NT2/D1 (cell line): ENCODE measurements at regions not wholly inside any gene's neighbourhood (a gene's known extent, or its start where the extent isn't known, plus 50 kb on each side); places are given as distances from the start of the nearest gene placed in this dataset.

Experiments
- DNase-seq: peaks from one replicate; pipeline ENCODE4 v3.0.0-alpha.2; 2011; ENCODE audit warnings: low read depth, low spot score
- H3K27me3 ChIP-seq: 2 replicates; pipeline ENCODE4 v1.6.0; 2011; ENCODE audit warnings: mild to moderate bottlenecking; ENCODE audit not compliant: insufficient read length, insufficient read depth
- H3K36me3 ChIP-seq: 2 replicates; pipeline ENCODE4 v1.6.1; 2011; ENCODE audit warnings: mild to moderate bottlenecking, low read length, mixed read lengths; ENCODE audit not compliant: insufficient read depth, insufficient read length
- H3K4me1 ChIP-seq: 2 replicates; pipeline ENCODE4 v1.5.1; 2011; ENCODE audit not compliant: insufficient read depth, insufficient read length
- H3K4me3 ChIP-seq: 2 replicates; pipeline ENCODE4 v1.5.1; 2011; ENCODE audit warnings: low read depth; ENCODE audit not compliant: insufficient read length
- H3K9ac ChIP-seq: 2 replicates; pipeline ENCODE4 v1.6.0; 2011; ENCODE audit warnings: low read depth; ENCODE audit not compliant: insufficient read length
- H3K9me3 ChIP-seq: 2 replicates; pipeline ENCODE4 v1.5.1; 2011; ENCODE audit warnings: mild to moderate bottlenecking, low read length; ENCODE audit not compliant: insufficient read depth
- SUZ12 ChIP-seq: IDR thresholded peaks from 2 replicates; pipeline ENCODE4 v1.6.1; 2011; ENCODE audit not compliant: insufficient read length, insufficient read depth; ENCODE audit errors: extremely low read depth
- YY1 ChIP-seq: IDR thresholded peaks from 2 replicates; pipeline ENCODE4 v1.6.1; 2011; ENCODE audit not compliant: insufficient read length, insufficient read depth
- ZNF274 ChIP-seq: IDR thresholded peaks from 2 replicates; pipeline ENCODE4 v1.6.1; 2011; ENCODE audit warnings: mild to moderate bottlenecking, low read depth, low read length

DNA sequence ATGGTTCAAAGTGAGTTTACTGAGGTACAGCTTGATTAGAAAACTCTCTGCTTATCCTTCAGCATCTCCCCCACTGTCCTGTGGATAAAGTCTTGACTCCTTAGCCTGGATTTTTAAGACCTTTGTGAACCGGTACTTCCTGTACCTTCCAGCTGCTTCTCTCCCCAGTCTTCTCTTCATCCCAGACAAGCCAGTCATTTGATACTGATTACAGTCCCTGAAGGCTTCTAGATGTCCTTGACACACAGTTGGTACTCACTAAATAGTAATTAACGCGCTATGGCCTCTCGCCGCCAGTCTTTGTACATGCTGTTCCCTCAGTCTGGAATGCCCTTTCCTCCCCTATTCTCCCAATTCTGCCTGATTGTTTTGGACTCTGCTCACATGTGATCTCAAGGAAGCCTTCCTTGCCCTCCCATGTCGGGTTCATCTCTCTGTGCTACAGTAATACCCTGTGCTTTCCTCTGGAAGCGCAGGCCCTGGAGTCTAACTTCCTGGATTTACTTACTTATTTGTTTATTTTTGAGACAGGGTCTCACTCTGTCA is 50.6 kb upstream of the PTGR2 start:
- DNase-seq, result no peak
- Histone ChIP-seq H3K4me3 (no peak overlapping the region), H3K9ac (no peak overlapping the region), H3K9me3 (no peaks in the 10 kb centered on the region), H3K27me3 (no peaks in the 10 kb centered on the region), H3K36me3 (no peaks in the 10 kb centered on the region), H3K4me1 (peaks cover 8% of the 10 kb centered on the region)
- no peak for TF ChIP-seq YY1

DNA sequence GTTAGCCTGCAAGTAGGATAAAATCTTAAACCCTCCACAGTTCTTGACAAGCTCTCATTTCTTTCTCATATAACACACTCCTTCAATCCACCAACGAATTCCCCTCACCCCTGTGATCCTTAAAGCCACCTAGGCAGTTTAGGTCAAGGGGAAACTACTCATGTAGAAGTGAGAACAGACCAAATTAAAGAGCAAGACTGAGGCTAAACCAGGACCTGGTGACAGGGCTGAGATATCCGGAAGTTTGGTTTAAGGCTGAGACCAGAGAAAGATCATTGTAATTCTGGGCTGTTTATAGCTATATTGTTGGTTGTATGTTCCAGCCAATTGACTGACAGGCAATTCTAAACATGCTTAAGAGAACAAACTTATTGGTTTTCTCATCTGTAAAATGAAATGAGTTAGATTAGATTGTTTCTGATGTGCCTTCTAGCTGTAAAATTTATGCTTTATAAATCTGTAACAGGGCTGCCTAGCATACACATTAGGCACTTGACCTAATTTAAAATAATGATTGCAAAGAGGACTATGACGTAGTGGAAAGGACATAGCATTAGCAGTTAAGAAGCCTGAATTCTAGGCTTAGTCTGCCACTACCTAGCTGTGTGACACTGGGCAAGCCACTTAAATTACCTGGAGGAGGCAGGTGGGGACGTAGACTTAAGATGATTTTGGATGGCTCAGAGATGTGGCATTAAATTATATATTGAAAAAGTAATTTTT is 53.9 kb upstream of the PTGR2 start:
- TF ChIP-seq YY1, result no peak
- TF ChIP-seq SUZ12, result no peak
- no peak for TF ChIP-seq ZNF274
- Histone ChIP-seq H3K4me3 (no peak overlapping the region), H3K36me3 (no peaks in the 10 kb centered on the region), H3K27me3 (no peaks in the 10 kb centered on the region), H3K4me1 (peaks cover 4% of the 10 kb centered on the region), H3K9me3 (no peaks in the 10 kb centered on the region), H3K9ac (no peak overlapping the region)
- DNase-seq, result no peak

DNA sequence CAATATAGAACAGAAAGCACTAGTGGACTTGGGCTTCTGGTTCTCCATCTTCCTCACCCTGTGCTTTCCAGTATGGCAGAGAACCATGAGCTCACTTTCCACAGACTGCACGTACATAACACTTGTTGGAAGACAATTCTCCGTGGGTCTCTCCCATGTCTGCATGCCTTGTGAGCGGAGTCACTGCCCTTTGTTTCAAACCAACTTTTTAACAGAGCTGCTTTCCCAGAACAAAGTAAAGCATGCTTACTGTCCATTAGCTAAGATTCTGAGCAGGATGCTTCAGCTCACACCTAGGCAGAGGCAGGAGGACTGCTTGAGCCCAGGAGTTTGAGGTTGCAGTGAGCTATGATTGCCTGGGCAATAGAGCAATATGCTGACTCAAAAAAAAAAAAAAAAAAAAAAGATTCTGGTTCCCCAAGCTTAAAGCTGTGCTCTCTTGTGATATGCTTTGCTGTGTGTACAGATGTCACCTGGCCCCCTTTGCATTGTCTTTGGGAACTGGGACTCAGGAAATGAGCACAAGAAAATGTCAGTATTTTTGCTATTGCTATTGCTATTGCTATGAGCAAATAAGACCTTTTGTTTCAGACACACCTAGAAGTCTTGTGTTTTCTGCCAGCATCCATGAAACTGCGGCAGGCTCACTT is 54.6 kb upstream of the PTGR2 start:
- Histone ChIP-seq H3K9ac (no peak overlapping the region), H3K36me3 (no peaks in the 10 kb centered on the region), H3K4me3 (no peak overlapping the region), H3K27me3 (peaks cover 5% of the 10 kb centered on the region), H3K9me3 (no peaks in the 10 kb centered on the region), H3K4me1 (peaks cover 2% of the 10 kb centered on the region)
- no peak for DNase-seq
- no peak for TF ChIP-seq ZNF274
- TF ChIP-seq YY1, result no peak
- no peak for TF ChIP-seq SUZ12

DNA sequence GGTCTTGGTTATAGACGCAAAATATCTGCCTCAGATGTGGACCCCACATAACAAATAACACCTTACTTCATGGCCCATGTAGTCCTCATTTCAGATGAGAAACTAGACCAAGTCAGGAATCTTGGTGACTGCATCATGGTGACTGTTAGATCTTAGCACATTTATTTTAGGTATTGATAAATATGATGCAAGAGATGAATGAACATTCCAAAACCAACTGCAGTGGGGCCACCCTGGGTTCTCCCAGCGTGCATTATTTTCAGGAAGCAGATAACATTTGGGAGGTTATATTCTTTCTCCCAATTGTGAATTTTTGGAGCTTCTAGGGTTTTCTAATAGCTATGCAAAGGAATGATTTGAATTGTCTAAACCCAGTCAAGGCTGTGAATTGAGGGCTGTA is 55.2 kb upstream of the PTGR2 start:
- Histone ChIP-seq H3K4me3 (no peak overlapping the region), H3K9me3 (no peaks in the 10 kb centered on the region), H3K36me3 (no peaks in the 10 kb centered on the region), H3K9ac (no peak overlapping the region), H3K4me1 (peaks cover 2% of the 10 kb centered on the region), H3K27me3 (peaks cover 6% of the 10 kb centered on the region)
- TF ChIP-seq YY1, result no peak
- TF ChIP-seq ZNF274, result no peak
- no peak for TF ChIP-seq SUZ12
- no peak for DNase-seq

- H3K9ac ChIP-seq, result no peak overlapping the region
- DNase-seq, result no peak
- no peak overlapping the region for H3K4me3 ChIP-seq
- H3K36me3 ChIP-seq, result no peaks in the 10 kb centered on the region
- H3K27me3 ChIP-seq, result peaks cover 10% of the 10 kb centered on the region
- TF ChIP-seq SUZ12 (no peak), YY1 (no peak), ZNF274 (no peak)
- H3K4me1 ChIP-seq, result peaks cover 2% of the 10 kb centered on the region
- H3K9me3 ChIP-seq, result no peaks in the 10 kb centered on the region
Measured at GRCh38 chr14:73795974-73796373, 55.7 kb upstream of the PTGR2 start.

GRCh38 chr14:73795466-73795865 is 56.2 kb upstream of the PTGR2 start:
- no peaks in the 10 kb centered on the region for H3K9me3 ChIP-seq
- DNase-seq, result no peak
- H3K36me3 ChIP-seq, result no peaks in the 10 kb centered on the region
- H3K27me3 ChIP-seq, result peaks cover 12% of the 10 kb centered on the region
- no peaks in the 10 kb centered on the region for H3K4me1 ChIP-seq
- TF ChIP-seq ZNF274 (no peak), SUZ12 (no peak), YY1 (no peak)
- H3K4me3 ChIP-seq, result no peak overlapping the region
- H3K9ac ChIP-seq, result no peak overlapping the region

- H3K4me1 ChIP-seq, result no peaks in the 10 kb centered on the region
- H3K9me3 ChIP-seq, result no peaks in the 10 kb centered on the region
- no peaks in the 10 kb centered on the region for H3K36me3 ChIP-seq
- H3K9ac ChIP-seq, result no peak overlapping the region
- H3K4me3 ChIP-seq, result no peak overlapping the region
- DNase-seq, result no peak
- peaks cover 26% of the 10 kb centered on the region for H3K27me3 ChIP-seq
- TF ChIP-seq ZNF274 (no peak), YY1 (no peak), SUZ12 (no peak)
Measured at GRCh38 chr14:73794146-73794545, 57.5 kb upstream of the PTGR2 start.
